ENCODE measurements at regions not wholly inside any gene's neighbourhood (a gene's known extent, or its start where the extent isn't known, plus 50 kb on each side); places are given as distances from the start of the nearest gene placed in this dataset.

DNA sequence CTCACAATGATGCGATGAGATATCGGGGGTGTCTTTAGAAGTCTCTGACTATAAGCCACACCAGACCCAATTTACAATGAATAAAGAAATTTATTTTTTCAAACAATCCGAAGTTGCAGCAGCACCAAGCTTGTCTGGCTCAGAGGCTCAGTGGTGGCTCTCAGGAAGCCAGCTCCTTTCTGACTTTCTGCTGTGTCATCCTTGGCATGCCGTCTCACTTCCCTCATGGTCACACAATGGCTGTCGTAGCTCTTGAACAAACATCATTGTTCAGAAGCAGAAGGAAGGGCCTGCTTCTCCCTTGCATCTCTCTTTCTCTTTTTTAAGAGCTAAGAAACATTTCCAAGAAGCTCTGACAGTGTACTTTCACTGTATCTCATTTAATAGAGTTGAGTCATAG, 299.0 kb downstream of the DOK5 start:
- TF ChIP-seq, protein P1, sequence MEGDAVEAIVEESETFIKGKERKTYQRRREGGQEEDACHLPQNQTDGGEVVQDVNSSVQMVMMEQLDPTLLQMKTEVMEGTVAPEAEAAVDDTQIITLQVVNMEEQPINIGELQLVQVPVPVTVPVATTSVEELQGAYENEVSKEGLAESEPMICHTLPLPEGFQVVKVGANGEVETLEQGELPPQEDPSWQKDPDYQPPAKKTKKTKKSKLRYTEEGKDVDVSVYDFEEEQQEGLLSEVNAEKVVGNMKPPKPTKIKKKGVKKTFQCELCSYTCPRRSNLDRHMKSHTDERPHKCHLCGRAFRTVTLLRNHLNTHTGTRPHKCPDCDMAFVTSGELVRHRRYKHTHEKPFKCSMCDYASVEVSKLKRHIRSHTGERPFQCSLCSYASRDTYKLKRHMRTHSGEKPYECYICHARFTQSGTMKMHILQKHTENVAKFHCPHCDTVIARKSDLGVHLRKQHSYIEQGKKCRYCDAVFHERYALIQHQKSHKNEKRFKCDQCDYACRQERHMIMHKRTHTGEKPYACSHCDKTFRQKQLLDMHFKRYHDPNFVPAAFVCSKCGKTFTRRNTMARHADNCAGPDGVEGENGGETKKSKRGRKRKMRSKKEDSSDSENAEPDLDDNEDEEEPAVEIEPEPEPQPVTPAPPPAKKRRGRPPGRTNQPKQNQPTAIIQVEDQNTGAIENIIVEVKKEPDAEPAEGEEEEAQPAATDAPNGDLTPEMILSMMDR (conservative IDR thresholded peaks at IDR 0.05): no peak
- H3K27ac ChIP-seq: no peak overlapping the region

DNA sequence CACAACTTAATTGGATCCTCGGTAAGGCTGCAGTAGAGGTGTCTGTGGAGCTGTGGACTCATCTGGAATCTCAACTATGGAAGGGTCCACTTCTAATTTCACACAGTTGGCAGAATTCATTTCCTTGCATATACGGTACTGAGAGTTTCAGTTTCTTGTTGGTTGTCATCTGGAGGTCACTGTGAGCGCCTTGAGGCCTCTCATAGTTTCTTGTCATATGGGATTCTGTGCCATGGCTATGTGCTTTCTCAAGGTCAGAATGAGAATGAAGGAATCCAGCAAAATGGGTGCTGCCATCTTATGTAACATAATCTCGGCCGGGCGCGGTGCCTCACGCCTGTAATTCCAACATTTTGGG, 298.2 kb downstream of the DOK5 start:
- TF ChIP-seq, protein P1 (conservative IDR thresholded peaks at IDR 0.05): no peak

DNA sequence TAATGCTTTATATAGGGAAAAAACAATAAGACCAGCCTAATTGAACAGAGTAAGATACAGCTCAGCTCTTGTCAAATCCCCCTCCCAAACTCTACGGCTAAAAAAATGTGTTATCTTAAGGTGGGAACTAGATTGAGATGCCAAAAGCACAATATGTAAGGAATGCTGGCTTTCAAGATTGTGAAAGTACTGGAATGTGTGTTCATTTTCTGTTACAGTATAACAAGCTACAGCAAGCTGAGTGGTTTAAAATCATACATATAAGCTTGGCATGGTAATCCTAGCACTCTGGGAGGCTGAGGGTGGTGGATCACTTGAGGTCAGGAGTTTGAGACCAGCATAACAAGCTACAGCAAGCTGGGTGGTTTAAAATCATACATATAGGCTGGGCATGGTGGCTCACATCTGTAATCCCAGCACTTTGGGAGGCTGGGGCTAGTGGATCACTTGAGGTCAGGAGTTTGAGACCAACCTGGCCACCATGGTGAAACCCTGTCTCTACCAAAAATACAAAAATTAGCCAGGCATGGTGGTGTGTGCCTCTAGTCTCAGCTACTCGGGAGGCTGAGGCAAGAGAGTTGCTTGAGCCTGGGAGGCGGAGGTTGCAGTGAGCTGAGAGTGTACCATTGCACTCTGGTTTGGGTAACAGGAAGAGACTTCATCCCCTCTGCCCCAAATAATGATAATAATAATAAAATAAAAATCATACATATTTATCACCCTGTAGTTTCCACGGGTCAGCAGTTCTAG, 297.7 kb downstream of the DOK5 start:
- TF ChIP-seq, protein P1 (conservative IDR thresholded peaks at IDR 0.05): no peak
- H3K27ac ChIP-seq: no peak overlapping the region

More for the DNA sequence above, 298.2 kb downstream of the DOK5 start:
- no peak overlapping the region for H3K27ac ChIP-seq

DNA sequence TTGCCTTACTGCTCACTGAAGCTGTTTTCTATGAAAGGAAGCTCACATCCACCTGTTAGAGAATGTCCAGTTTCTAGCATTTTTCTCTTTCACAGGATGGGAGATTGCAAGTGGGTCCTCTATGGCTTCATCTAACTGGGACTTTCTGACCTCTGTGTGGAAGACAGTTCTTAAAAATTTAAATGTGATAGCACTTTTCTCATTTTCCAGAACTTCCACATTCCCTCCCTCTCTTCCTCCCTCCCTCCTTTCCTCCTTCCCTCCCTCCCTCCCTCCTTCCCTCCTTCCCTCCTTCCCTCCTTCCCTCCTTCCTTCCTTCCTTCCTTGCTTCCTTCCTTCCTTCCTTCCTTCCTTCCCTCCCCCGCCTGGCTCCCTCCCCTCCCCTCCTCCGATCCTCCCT, 291.1 kb downstream of the DOK5 start:
- TF ChIP-seq, protein P1 (conservative IDR thresholded peaks at IDR 0.05): no peak
- H3K27ac ChIP-seq: no peak overlapping the region

DNA sequence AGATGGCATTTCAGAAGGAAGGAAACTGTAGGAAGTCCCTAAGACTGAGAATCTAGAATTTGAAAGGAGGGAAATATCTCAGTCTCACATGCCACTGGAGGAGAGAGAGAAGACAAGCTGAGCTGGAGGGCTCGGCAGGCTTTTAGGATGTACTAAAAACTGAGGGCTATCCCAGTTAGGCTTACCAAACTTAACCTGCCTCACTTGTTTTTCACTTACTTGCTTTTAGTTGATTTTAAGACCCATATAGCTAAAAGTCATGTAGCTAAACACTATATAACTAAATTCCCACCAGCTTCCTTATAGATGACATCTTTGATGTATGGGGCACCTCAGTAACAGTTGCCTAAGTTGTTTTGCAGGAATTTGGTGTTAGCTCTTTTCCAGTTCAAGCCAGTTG, 288.0 kb downstream of the DOK5 start:
- TF ChIP-seq, protein P1 (conservative IDR thresholded peaks at IDR 0.05): no peak
- H3K27ac ChIP-seq: no peak overlapping the region

DNA sequence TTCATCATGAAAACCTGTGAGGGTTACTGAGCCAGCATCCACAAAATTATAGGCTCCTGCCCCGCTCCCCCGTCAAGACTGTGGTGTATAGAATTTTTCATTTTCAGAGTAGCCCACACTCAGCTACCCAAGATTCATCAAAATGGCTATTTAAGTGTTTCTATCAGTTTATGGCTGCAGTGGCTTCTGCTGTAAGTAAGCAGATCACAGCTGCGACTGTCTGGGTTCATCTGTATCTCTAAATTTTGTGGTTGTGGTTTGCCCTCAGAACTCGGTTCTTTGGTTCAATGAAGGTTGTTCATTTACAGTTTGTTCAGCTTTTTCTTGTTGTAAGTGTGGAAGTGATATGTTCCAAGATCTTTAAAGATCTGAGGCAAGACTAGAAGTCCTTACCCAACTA, 284.2 kb downstream of the DOK5 start:
- TF ChIP-seq, protein P1 (conservative IDR thresholded peaks at IDR 0.05): no peak

DNA sequence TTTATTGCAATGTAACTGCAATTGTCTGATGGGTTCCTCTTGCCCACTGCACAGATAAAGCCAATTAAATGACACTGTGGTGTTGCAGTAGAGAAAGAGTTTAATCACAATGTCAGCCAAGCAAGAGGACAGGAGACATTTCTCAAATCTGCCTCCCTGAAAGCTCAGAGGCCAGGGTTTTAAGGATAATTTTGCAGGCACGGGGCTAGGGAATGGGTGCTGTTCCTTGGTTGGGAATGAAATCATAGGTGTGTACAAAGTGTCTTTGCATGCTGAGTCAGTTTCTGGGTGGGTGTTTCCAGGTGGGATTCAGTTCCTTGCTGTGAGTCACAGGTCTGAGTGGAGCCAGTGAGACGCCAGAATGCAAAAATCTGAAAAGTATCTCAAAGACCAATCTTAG, 271.4 kb downstream of the DOK5 start:
- TF ChIP-seq, protein P1 (conservative IDR thresholded peaks at IDR 0.05): no peak
- no peak overlapping the region for H3K27ac ChIP-seq

More for the DNA sequence above, 284.2 kb downstream of the DOK5 start:
- no peak overlapping the region for H3K27ac ChIP-seq
